ENCODE measurements at regions not wholly inside any gene's neighbourhood (a gene's known extent, or its start where the extent isn't known, plus 50 kb on each side); places are given as distances from the start of the nearest gene placed in this dataset.

DNA sequence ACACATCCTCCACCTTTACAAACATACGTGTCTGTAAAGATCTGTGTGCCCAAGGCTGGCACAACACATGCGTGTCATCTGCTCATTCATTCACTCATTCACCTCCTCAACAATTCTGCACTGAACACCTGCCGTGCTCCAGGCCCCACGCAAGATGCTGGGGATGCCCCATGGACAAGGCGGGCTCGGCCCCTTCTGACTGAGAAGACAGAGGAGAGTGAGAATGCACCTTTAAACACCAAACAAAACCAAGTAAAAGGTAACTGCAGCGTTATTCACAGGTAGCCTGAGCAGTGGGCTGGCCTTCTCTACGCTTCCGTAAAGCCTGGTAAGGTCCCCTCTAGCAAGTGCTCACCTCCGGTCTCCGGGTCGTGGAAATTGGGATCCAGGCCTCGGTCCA, 142.8 kb downstream of the SHANK2 start:
- Histone ChIP-seq H3K9me3 (ENCODE audit: control insufficient read depth in 4 of 4, low read length in 3 of 4) (no peaks in the 10 kb centered on the region), H3K9ac (ENCODE audit: low read depth in 1 of 2, low read length in 2 of 2) (no peak overlapping the region), H3K4me1 (ENCODE audit: control insufficient read depth in 4 of 4, insufficient read depth in 4 of 4, low read length in 3 of 4) (no peaks in the 10 kb centered on the region), H3K27ac (ENCODE audit: low read depth in 1 of 2, low read length in 2 of 2) (no peak overlapping the region), H3K4me3 (ENCODE audit: low read depth in 1 of 3, low read length in 3 of 3) (no peak overlapping the region), H3K36me3 (ENCODE audit: control insufficient read depth in 4 of 4, insufficient read depth in 3 of 4, low read depth in 1 of 4, low read length in 3 of 4) (peaks cover 3 to 48% (median 12%) of the 10 kb centered on the region in 4 donors), H3K27me3 (ENCODE audit: control insufficient read depth in 4 of 4, insufficient read depth in 4 of 4, low read length in 3 of 4) (no peaks in the 10 kb centered on the region)
- DNase-seq (ENCODE audit: low spot score) = no peak
- TF ChIP-seq, protein P1, sequence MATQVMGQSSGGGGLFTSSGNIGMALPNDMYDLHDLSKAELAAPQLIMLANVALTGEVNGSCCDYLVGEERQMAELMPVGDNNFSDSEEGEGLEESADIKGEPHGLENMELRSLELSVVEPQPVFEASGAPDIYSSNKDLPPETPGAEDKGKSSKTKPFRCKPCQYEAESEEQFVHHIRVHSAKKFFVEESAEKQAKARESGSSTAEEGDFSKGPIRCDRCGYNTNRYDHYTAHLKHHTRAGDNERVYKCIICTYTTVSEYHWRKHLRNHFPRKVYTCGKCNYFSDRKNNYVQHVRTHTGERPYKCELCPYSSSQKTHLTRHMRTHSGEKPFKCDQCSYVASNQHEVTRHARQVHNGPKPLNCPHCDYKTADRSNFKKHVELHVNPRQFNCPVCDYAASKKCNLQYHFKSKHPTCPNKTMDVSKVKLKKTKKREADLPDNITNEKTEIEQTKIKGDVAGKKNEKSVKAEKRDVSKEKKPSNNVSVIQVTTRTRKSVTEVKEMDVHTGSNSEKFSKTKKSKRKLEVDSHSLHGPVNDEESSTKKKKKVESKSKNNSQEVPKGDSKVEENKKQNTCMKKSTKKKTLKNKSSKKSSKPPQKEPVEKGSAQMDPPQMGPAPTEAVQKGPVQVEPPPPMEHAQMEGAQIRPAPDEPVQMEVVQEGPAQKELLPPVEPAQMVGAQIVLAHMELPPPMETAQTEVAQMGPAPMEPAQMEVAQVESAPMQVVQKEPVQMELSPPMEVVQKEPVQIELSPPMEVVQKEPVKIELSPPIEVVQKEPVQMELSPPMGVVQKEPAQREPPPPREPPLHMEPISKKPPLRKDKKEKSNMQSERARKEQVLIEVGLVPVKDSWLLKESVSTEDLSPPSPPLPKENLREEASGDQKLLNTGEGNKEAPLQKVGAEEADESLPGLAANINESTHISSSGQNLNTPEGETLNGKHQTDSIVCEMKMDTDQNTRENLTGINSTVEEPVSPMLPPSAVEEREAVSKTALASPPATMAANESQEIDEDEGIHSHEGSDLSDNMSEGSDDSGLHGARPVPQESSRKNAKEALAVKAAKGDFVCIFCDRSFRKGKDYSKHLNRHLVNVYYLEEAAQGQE (IDR thresholded peaks at IDR 0.05) = no peak
- TF ChIP-seq RAD21 (IDR thresholded peaks at IDR 0.05) (no peak), EGR1 (IDR thresholded peaks at IDR 0.05; ENCODE audit: low read depth in 2 of 2) (no peak), JUND (IDR thresholded peaks at IDR 0.05) (no peak), FOXA1 (IDR thresholded peaks at IDR 0.05) (no peak), HNF4A (conservative IDR thresholded peaks at IDR 0.05) (no peak), NR2F2 (IDR thresholded peaks at IDR 0.05) (no peak), TAF1 (conservative IDR thresholded peaks at IDR 0.05) (no peak), HNF4G (IDR thresholded peaks at IDR 0.05) (no peak), FOXA2 (IDR thresholded peaks at IDR 0.05) (no peak), RXRA (IDR thresholded peaks at IDR 0.05) (no peak), GABPA (IDR thresholded peaks at IDR 0.05 in 1 of 2, conservative IDR thresholded peaks at IDR 0.05 in 1 of 2) (no peak), YY1 (IDR thresholded peaks at IDR 0.05) (no peak), SP1 (IDR thresholded peaks at IDR 0.05) (no peak)
- TF ChIP-seq, protein P2, sequence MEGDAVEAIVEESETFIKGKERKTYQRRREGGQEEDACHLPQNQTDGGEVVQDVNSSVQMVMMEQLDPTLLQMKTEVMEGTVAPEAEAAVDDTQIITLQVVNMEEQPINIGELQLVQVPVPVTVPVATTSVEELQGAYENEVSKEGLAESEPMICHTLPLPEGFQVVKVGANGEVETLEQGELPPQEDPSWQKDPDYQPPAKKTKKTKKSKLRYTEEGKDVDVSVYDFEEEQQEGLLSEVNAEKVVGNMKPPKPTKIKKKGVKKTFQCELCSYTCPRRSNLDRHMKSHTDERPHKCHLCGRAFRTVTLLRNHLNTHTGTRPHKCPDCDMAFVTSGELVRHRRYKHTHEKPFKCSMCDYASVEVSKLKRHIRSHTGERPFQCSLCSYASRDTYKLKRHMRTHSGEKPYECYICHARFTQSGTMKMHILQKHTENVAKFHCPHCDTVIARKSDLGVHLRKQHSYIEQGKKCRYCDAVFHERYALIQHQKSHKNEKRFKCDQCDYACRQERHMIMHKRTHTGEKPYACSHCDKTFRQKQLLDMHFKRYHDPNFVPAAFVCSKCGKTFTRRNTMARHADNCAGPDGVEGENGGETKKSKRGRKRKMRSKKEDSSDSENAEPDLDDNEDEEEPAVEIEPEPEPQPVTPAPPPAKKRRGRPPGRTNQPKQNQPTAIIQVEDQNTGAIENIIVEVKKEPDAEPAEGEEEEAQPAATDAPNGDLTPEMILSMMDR (IDR thresholded peaks at IDR 0.05; ENCODE audit: low read depth, low read length, missing input control) = no peak
- TF ChIP-seq, protein P3, sequence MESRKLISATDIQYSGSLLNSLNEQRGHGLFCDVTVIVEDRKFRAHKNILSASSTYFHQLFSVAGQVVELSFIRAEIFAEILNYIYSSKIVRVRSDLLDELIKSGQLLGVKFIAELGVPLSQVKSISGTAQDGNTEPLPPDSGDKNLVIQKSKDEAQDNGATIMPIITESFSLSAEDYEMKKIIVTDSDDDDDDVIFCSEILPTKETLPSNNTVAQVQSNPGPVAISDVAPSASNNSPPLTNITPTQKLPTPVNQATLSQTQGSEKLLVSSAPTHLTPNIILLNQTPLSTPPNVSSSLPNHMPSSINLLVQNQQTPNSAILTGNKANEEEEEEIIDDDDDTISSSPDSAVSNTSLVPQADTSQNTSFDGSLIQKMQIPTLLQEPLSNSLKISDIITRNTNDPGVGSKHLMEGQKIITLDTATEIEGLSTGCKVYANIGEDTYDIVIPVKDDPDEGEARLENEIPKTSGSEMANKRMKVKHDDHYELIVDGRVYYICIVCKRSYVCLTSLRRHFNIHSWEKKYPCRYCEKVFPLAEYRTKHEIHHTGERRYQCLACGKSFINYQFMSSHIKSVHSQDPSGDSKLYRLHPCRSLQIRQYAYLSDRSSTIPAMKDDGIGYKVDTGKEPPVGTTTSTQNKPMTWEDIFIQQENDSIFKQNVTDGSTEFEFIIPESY (IDR thresholded peaks at IDR 0.05) = no peak
- TF ChIP-seq, protein P4, sequence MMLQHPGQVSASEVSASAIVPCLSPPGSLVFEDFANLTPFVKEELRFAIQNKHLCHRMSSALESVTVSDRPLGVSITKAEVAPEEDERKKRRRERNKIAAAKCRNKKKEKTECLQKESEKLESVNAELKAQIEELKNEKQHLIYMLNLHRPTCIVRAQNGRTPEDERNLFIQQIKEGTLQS (IDR thresholded peaks at IDR 0.05) = no peak
- TF ChIP-seq, protein P5, sequence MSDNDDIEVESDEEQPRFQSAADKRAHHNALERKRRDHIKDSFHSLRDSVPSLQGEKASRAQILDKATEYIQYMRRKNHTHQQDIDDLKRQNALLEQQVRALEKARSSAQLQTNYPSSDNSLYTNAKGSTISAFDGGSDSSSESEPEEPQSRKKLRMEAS (IDR thresholded peaks at IDR 0.05) = no peak
- 96% methylated on average over 13 of the region's 13 CpGs for WGBS

All from liver (tissue), 8 donors.